CD8-positive, alpha-beta memory T cell (primary cell): ENCODE measurements at regions not wholly inside any gene's neighbourhood (a gene's known extent, or its start where the extent isn't known, plus 50 kb on each side); places are given as distances from the start of the nearest gene placed in this dataset.

Source experiments
- CTCF ChIA-PET: fragments of 350-600 bp; sonication (Branson Sonifier 250); formaldehyde crosslinking; loops from one replicate; lab custom pipeline; 2021; ENCODE audit warnings: antibody characterized with exemption; lab: Charles Lee
- POLR2A ChIA-PET: fragments of 350-600 bp; sonication (Branson Sonifier 250); formaldehyde crosslinking; loops from one replicate; lab custom pipeline; 2021; ENCODE audit warnings: antibody characterized with exemption; lab: Charles Lee
- DNase-seq, 5 donors: peaks; one replicate each; pipeline versions ENCODE4 v3.0.0 to v3.0.0-alpha.2; 2020 to 2022; ENCODE audit warnings: mixed read lengths in 1 of 5
- H3K27ac ChIP-seq: one replicate; pipeline ENCODE4 v1.7.0; 2013; ENCODE audit warnings: low read depth, mild to moderate bottlenecking, low read length, moderate library complexity
- H3K27me3 ChIP-seq: 2 replicates; pipeline ENCODE4 v1.7.0; 2013; ENCODE audit warnings: low read length, mild to moderate bottlenecking; ENCODE audit not compliant: insufficient read depth, poor library complexity, severe bottlenecking
- H3K36me3 ChIP-seq: 2 replicates; pipeline ENCODE4 v1.7.0; 2013; ENCODE audit warnings: mild to moderate bottlenecking, low read length, moderate library complexity; ENCODE audit not compliant: insufficient read depth
- H3K4me1 ChIP-seq: 2 replicates; pipeline ENCODE4 v1.7.0; 2013; ENCODE audit warnings: mild to moderate bottlenecking, low read length, moderate library complexity; ENCODE audit not compliant: insufficient read depth
- H3K4me3 ChIP-seq: 2 replicates; pipeline ENCODE4 v1.7.0; 2013; ENCODE audit warnings: mild to moderate bottlenecking, low read length
- H3K9me3 ChIP-seq: 2 replicates; pipeline ENCODE4 v1.7.0; 2013; ENCODE audit warnings: mild to moderate bottlenecking, low read length
- H3K27ac Mint-ChIP-seq, 8 donors: one replicate each; pipeline ENCODE4 v1.8.0; 2020 to 2021; ENCODE audit warnings: mixed read lengths in 8 of 8, mild to moderate bottlenecking in 6 of 8, inconsistent platforms in 3 of 8, moderate library complexity in 3 of 8
- H3K27me3 Mint-ChIP-seq, 2 donors: one replicate each; pipeline ENCODE4 v1.8.0; 2020 to 2021; ENCODE audit warnings: mixed read lengths in 2 of 2, mild to moderate bottlenecking in 1 of 2, moderate library complexity in 1 of 2
- H3K36me3 Mint-ChIP-seq, 3 donors: one replicate each; pipeline ENCODE4 v1.8.0; 2020 to 2021; ENCODE audit warnings: mixed read lengths in 3 of 3, inconsistent platforms in 1 of 3, mild to moderate bottlenecking in 1 of 3
- H3K4me1 Mint-ChIP-seq, 3 donors: one replicate each; pipeline ENCODE4 v1.8.0; 2020 to 2021; ENCODE audit warnings: mixed read lengths in 3 of 3, inconsistent platforms in 1 of 3, mild to moderate bottlenecking in 1 of 3
- H3K4me3 Mint-ChIP-seq, 7 donors: one replicate each; pipeline ENCODE4 v1.8.0; 2020 to 2021; ENCODE audit warnings: mixed read lengths in 7 of 7, mild to moderate bottlenecking in 6 of 7, moderate library complexity in 4 of 7, inconsistent platforms in 2 of 7
- H3K9me3 Mint-ChIP-seq, 5 donors: one replicate each; pipeline ENCODE4 v1.8.0; 2020 to 2022; ENCODE audit warnings: mixed read lengths in 5 of 5, mild to moderate bottlenecking in 3 of 5, moderate library complexity in 2 of 5, inconsistent platforms in 1 of 5

DNA sequence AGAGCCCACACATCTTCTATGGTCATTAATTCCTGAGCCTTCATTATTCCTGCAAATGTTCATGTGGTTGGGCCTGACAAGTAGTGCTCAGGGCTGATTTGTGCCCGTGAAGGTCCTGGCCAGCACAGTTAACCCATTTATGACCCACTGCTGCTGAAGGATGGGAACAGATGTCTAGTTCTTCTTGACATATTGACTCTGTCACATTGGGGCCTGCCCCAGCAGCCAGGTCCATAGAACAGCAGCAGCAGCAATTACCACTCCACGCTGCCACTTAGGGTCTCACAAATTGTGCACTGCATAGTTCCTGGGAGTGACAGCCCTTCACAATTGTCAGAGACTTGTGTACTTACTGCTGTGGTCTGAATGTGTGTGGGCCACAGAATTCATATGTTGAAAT is 442.3 kb upstream of the RGPD4 start:
- no peak for DNase-seq
- Mint-ChIP-seq H3K36me3 (no peaks in the 10 kb centered on the region), H3K4me1 (no peaks in the 10 kb centered on the region), H3K27me3 (no peaks in the 10 kb centered on the region), H3K9me3 (peaks cover 2 to 10% (median 3%) of the 10 kb centered on the region in 5 donors), H3K27ac (no peak overlapping the region), H3K4me3 (no peak overlapping the region)
- no peaks in the 10 kb centered on the region for H3K27me3 ChIP-seq
- H3K9me3 ChIP-seq = no peaks in the 10 kb centered on the region
- CTCF ChIA-PET = no interaction called here
- no peak overlapping the region for H3K4me3 ChIP-seq
- H3K4me1 ChIP-seq = no peaks in the 10 kb centered on the region
- POLR2A ChIA-PET = no interaction called here
- H3K36me3 ChIP-seq = no peaks in the 10 kb centered on the region
- no peak overlapping the region for H3K27ac ChIP-seq

DNA sequence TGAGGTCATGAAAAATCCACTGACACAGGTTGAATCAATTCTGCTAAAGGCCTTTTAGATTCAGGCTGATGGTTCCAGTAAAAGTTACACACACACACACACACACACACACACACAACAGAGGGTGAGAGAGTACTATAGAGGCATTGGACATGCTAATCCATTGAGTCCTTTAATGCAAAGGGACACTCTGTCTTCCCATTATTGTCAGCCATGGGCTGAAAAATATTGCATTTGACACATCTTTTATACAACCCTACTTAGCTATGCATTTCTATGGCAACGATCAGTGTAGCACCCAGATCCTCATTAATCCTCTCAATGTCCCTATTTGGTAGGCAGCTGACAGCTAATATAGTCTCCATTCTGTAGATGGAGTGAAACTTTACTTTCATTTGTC is 440.8 kb upstream of the RGPD4 start:
- Mint-ChIP-seq H3K27me3 (no peaks in the 10 kb centered on the region), H3K4me3 (no peak overlapping the region), H3K27ac (no peak overlapping the region), H3K9me3 (peaks cover 2 to 17% (median 8%) of the 10 kb centered on the region in 5 donors), H3K36me3 (no peaks in the 10 kb centered on the region), H3K4me1 (no peaks in the 10 kb centered on the region)
- no peaks in the 10 kb centered on the region for H3K36me3 ChIP-seq
- CTCF ChIA-PET = no interaction called here
- H3K4me1 ChIP-seq = no peaks in the 10 kb centered on the region
- H3K27me3 ChIP-seq = no peaks in the 10 kb centered on the region
- no peak overlapping the region for H3K27ac ChIP-seq
- DNase-seq = no peak
- H3K4me3 ChIP-seq = no peak overlapping the region
- no peaks in the 10 kb centered on the region for H3K9me3 ChIP-seq
- POLR2A ChIA-PET = no interaction called here

GRCh38 chr2:107392241-107392704 is 434.4 kb upstream of the RGPD4 start:
- Mint-ChIP-seq H3K27me3 (no peaks in the 10 kb centered on the region), H3K9me3 (peaks cover 0 to 13% (median 10%) of the 10 kb centered on the region in 5 donors), H3K4me3 (no peak overlapping the region), H3K27ac (no peak overlapping the region), H3K4me1 (no peaks in the 10 kb centered on the region), H3K36me3 (no peaks in the 10 kb centered on the region)
- no peak overlapping the region for H3K27ac ChIP-seq
- no peaks in the 10 kb centered on the region for H3K27me3 ChIP-seq
- no peak overlapping the region for H3K4me3 ChIP-seq
- no peaks in the 10 kb centered on the region for H3K9me3 ChIP-seq
- H3K36me3 ChIP-seq = no peaks in the 10 kb centered on the region
- DNase-seq = peak in 1 of 5 donors; percentile 41
- ChIA-PET POLR2A (no interaction called here), CTCF (no interaction called here)
- no peaks in the 10 kb centered on the region for H3K4me1 ChIP-seq

- Mint-ChIP-seq H3K4me1 (no peaks in the 10 kb centered on the region), H3K4me3 (no peak overlapping the region), H3K36me3 (no peaks in the 10 kb centered on the region), H3K27ac (no peak overlapping the region), H3K27me3 (no peaks in the 10 kb centered on the region), H3K9me3 (peaks cover 0 to 13% (median 10%) of the 10 kb centered on the region in 5 donors)
- no peak for DNase-seq
- Histone ChIP-seq H3K9me3 (no peaks in the 10 kb centered on the region), H3K4me3 (no peak overlapping the region), H3K27me3 (no peaks in the 10 kb centered on the region), H3K4me1 (no peaks in the 10 kb centered on the region), H3K27ac (no peak overlapping the region), H3K36me3 (no peaks in the 10 kb centered on the region)
- POLR2A ChIA-PET = no interaction called here
- CTCF ChIA-PET = no interaction called here
Measured at GRCh38 chr2:107393516-107393915, 433.2 kb upstream of the RGPD4 start.

- Histone ChIP-seq H3K9me3 (no peaks in the 10 kb centered on the region), H3K27ac (no peak overlapping the region), H3K4me3 (no peak overlapping the region), H3K27me3 (no peaks in the 10 kb centered on the region), H3K4me1 (no peaks in the 10 kb centered on the region), H3K36me3 (no peaks in the 10 kb centered on the region)
- ChIA-PET CTCF (no interaction called here), POLR2A (no interaction called here)
- no peak for DNase-seq
- Mint-ChIP-seq H3K9me3 (peaks cover 0 to 12% (median 4%) of the 10 kb centered on the region in 5 donors), H3K4me3 (no peak overlapping the region), H3K4me1 (no peaks in the 10 kb centered on the region), H3K27ac (no peak overlapping the region), H3K27me3 (no peaks in the 10 kb centered on the region), H3K36me3 (no peaks in the 10 kb centered on the region)
Measured at GRCh38 chr2:107398683-107399082, 428.0 kb upstream of the RGPD4 start.

- Mint-ChIP-seq H3K27ac (no peak overlapping the region), H3K4me1 (no peaks in the 10 kb centered on the region), H3K4me3 (no peak overlapping the region), H3K9me3 (peaks cover 0 to 4% (median 2%) of the 10 kb centered on the region in 5 donors), H3K27me3 (no peaks in the 10 kb centered on the region), H3K36me3 (no peaks in the 10 kb centered on the region)
- no peak overlapping the region for H3K27ac ChIP-seq
- H3K4me3 ChIP-seq = no peak overlapping the region
- H3K36me3 ChIP-seq = no peaks in the 10 kb centered on the region
- no peak for DNase-seq
- POLR2A ChIA-PET = no interaction called here
- no peaks in the 10 kb centered on the region for H3K9me3 ChIP-seq
- no peaks in the 10 kb centered on the region for H3K4me1 ChIP-seq
- CTCF ChIA-PET = no interaction called here
- H3K27me3 ChIP-seq = no peaks in the 10 kb centered on the region
Measured at GRCh38 chr2:107402330-107402729, 424.4 kb upstream of the RGPD4 start.

- H3K27ac Mint-ChIP-seq = no peak overlapping the region
- no peak overlapping the region for H3K27ac ChIP-seq
- H3K36me3 ChIP-seq = no peaks in the 10 kb centered on the region
- H3K4me3 Mint-ChIP-seq = no peak overlapping the region
- no peak overlapping the region for H3K4me3 ChIP-seq
- H3K4me1 Mint-ChIP-seq = no peaks in the 10 kb centered on the region
- POLR2A ChIA-PET = no interaction called here
- CTCF ChIA-PET = no interaction called here
- H3K9me3 Mint-ChIP-seq = peaks cover 0 to 7% (median 2%) of the 10 kb centered on the region in 5 donors
- H3K27me3 Mint-ChIP-seq = no peaks in the 10 kb centered on the region
- H3K36me3 Mint-ChIP-seq = no peaks in the 10 kb centered on the region
- H3K27me3 ChIP-seq = no peaks in the 10 kb centered on the region
- no peaks in the 10 kb centered on the region for H3K4me1 ChIP-seq
- H3K9me3 ChIP-seq = no peaks in the 10 kb centered on the region
- no peak for DNase-seq
Measured at GRCh38 chr2:107405261-107405660, 421.4 kb upstream of the RGPD4 start.

DNA sequence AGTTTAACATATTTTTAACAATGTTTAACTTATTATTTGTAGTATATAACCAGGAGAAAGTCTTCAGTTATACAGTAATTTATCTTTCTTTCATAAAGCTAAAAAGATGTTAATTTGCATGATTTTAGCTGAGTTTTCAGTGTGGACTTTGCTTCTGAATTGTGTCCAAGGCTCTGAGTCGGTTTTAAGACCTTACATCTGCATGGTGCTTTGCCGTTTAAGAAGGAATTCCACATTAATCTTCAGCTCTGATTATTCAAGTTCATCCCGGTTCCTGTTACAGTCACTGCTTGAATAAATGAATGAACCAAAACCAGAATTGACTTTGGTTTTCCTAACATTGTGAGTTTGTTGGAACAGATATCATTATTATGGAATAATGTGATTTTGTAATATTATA is 419.7 kb upstream of the RGPD4 start:
- no peak overlapping the region for H3K27ac Mint-ChIP-seq
- no peaks in the 10 kb centered on the region for H3K27me3 Mint-ChIP-seq
- no peak overlapping the region for H3K4me3 Mint-ChIP-seq
- peaks cover 0 to 7% (median 2%) of the 10 kb centered on the region in 5 donors for H3K9me3 Mint-ChIP-seq
- H3K36me3 Mint-ChIP-seq = no peaks in the 10 kb centered on the region
- Histone ChIP-seq H3K9me3 (no peaks in the 10 kb centered on the region), H3K36me3 (no peaks in the 10 kb centered on the region), H3K27me3 (no peaks in the 10 kb centered on the region), H3K4me3 (no peak overlapping the region), H3K27ac (no peak overlapping the region), H3K4me1 (no peaks in the 10 kb centered on the region)
- no peaks in the 10 kb centered on the region for H3K4me1 Mint-ChIP-seq
- ChIA-PET POLR2A (no interaction called here), CTCF (no interaction called here)
- no peak for DNase-seq

DNA sequence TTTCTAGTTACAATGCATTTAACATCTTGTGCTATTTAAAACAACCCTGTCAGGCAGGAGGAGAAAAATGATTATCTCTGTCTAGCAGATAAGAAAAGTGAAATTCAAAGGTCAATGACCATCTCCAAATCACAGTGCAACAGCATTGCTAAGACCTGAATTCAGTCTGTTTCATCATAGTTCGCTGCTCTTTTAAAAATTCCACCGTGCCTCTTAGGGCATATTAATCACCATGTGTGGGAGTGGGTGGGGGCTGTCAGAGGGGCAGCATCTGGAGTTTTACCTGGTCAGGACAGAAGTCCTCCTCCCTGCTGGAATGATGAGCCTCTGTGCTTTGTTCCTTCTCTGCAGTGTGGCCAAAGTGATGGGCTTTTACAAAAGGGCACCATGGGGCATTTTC is 418.7 kb upstream of the RGPD4 start:
- CTCF ChIA-PET = no interaction called here
- POLR2A ChIA-PET = no interaction called here
- peaks cover 0 to 7% (median 2%) of the 10 kb centered on the region in 5 donors for H3K9me3 Mint-ChIP-seq
- no peaks in the 10 kb centered on the region for H3K4me1 ChIP-seq
- H3K27me3 ChIP-seq = no peaks in the 10 kb centered on the region
- no peaks in the 10 kb centered on the region for H3K36me3 Mint-ChIP-seq
- H3K4me3 Mint-ChIP-seq = no peak overlapping the region
- no peaks in the 10 kb centered on the region for H3K36me3 ChIP-seq
- H3K27ac ChIP-seq = no peak overlapping the region
- H3K27ac Mint-ChIP-seq = peak overlapping the region in 1 of 8 donors; percentile 7
- H3K4me3 ChIP-seq = no peak overlapping the region
- no peaks in the 10 kb centered on the region for H3K27me3 Mint-ChIP-seq
- H3K9me3 ChIP-seq = no peaks in the 10 kb centered on the region
- DNase-seq = no peak
- H3K4me1 Mint-ChIP-seq = no peaks in the 10 kb centered on the region
